Stimulated activated naive B cell treated with anti-CD40 and anti-IgM and Interleukin-4, amounts not matched to agents 10 μg/mL and 1 μg/mL and 100 μg/mL, for 72 hours (primary cell): ENCODE measurements at regions not wholly inside any gene's neighbourhood (a gene's known extent, or its start where the extent isn't known, plus 50 kb on each side); places are given as distances from the start of the nearest gene placed in this dataset.

Experiments used
- ATAC-seq, 2 donors: fragments of 150-1000 bp; cut with Tn5 transposase; replicated peaks; 2 replicates each; pipeline ENCODE4 v1.10.0; 2021; ENCODE audit warnings: moderate library complexity in 1 of 2
- DNase-seq: peaks from one replicate; pipeline ENCODE4 v3.0.0; 2021
- H3K27ac Mint-ChIP-seq: one replicate; pipeline ENCODE4 v1.8.0; 2022; ENCODE audit warnings: mild to moderate bottlenecking, mixed read lengths
- H3K27me3 Mint-ChIP-seq, 2 donors: one replicate each; pipeline ENCODE4 v1.8.0; 2022; ENCODE audit warnings: mixed read lengths in 2 of 2
- H3K36me3 Mint-ChIP-seq, 2 donors: one replicate each; pipeline ENCODE4 v1.8.0; 2022; ENCODE audit warnings: mixed read lengths in 2 of 2, mild to moderate bottlenecking in 1 of 2
- H3K4me1 Mint-ChIP-seq, 2 donors: one replicate each; pipeline ENCODE4 v1.8.0; 2022; ENCODE audit warnings: mixed read lengths in 2 of 2, mild to moderate bottlenecking in 1 of 2
- H3K4me3 Mint-ChIP-seq, 2 donors: one replicate each; pipeline ENCODE4 v1.8.0; 2022; ENCODE audit warnings: mild to moderate bottlenecking in 2 of 2, mixed read lengths in 2 of 2, moderate library complexity in 1 of 2
- H3K9me3 Mint-ChIP-seq, 2 donors: one replicate each; pipeline ENCODE4 v1.8.0; 2022; ENCODE audit warnings: mixed read lengths in 2 of 2, mild to moderate bottlenecking in 1 of 2

DNA sequence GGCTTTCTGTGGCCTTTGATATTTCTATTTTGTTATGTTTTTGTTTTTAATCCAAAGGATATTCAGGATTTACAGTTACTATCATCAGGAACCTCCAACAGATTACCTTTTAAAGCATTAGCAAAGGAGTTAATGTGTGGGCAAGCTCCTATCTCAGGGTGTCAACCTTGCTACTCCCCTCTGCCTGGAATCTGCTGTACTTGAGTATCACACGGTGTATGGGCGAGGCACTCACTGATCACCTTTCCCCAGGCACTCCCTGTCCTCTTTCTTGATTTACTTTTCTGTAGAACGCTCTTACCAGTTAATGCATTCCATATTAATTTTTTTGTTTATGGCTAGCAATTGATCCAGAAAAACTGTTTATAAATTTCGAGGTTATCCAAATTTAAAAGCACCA is 117.0 kb upstream of the GAS1 start:
- no peak for DNase-seq
- no peak overlapping the region for H3K27ac Mint-ChIP-seq
- H3K9me3 Mint-ChIP-seq = peaks cover 0 to 6% of the 10 kb centered on the region in 2 donors
- H3K36me3 Mint-ChIP-seq = no peaks in the 10 kb centered on the region
- peaks cover 0 to 6% of the 10 kb centered on the region in 2 donors for H3K27me3 Mint-ChIP-seq
- H3K4me1 Mint-ChIP-seq = no peaks in the 10 kb centered on the region
- H3K4me3 Mint-ChIP-seq = no peak overlapping the region
- ATAC-seq = no peak

DNA sequence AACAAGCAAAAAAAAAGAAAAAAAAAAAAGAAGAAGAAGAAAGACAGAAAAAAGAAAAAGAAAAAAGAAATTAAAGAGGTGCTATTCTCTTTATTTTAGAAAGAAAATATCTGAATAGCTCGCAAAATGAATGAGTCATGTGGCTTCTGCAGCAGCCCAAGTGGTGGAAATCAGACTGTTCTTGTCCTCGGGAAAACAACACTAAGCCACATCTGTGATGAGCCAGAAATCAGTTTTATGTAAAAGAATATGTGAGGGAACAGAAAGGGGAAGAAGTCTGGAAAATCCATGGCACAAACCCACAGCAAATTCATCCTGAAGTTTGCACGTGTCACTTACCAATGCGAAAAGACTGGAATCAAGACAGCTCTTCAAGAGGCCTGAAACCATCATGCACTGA is 118.7 kb upstream of the GAS1 start:
- ATAC-seq (no peak), DNase-seq (no peak)
- Mint-ChIP-seq H3K36me3 (no peaks in the 10 kb centered on the region), H3K4me1 (no peaks in the 10 kb centered on the region), H3K4me3 (no peak overlapping the region), H3K27ac (no peak overlapping the region), H3K9me3 (peaks cover 0 to 6% of the 10 kb centered on the region in 2 donors), H3K27me3 (peaks cover 0 to 6% of the 10 kb centered on the region in 2 donors)

DNA sequence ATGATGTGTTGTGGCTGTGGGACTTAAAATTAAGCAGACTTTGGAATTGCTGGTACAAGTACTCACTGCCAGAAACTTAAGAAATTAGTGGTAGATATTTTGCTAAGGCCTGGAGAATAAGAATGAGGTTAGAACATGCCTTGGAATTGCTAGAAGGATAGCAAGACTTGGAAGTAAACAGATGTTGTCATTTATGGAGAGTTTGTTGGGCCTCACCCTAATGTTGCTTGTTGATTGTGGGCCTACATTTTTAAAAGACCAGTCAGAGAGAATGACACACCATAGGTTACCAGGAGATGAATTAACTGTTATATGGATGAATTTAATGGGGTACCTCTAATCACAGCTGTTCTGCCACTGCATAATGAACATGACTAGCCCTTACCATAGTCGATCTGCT is 120.1 kb upstream of the GAS1 start:
- ATAC-seq (no peak), DNase-seq (no peak)
- Mint-ChIP-seq H3K36me3 (no peaks in the 10 kb centered on the region), H3K9me3 (peaks cover 0 to 4% of the 10 kb centered on the region in 2 donors), H3K4me3 (no peak overlapping the region), H3K4me1 (no peaks in the 10 kb centered on the region), H3K27ac (no peak overlapping the region), H3K27me3 (no peaks in the 10 kb centered on the region)

DNA sequence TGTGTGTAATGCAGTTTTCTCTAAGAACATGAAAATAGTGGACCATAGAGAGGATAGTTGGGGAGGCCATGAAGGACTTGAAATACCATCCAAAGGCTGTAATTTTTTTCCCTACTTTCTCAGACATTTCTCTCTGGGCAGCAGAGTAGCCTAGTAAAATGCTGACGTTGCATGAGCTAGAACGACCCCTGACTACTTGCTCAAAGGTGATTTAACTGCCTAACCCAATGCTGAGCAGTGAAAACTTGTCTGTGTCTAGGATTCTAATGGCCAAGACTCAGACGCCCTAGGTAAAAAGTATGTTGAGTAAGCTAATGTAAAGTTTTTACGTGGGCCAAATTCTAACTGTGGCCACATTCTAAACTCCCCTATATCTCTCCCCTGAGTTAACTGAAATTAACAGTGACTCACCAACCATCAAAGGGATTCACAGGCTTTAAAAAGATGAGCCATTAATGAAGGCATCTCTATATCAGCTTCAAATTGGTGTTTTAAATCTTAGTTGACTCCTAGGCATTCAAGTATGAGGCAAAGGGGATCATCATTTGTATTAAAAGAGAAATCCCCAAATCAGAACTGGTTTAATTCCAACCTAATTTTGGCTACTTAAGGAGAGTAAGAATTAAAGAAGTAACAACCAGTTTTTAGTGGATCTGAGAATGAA is 121.0 kb upstream of the GAS1 start:
- H3K4me1 Mint-ChIP-seq = no peaks in the 10 kb centered on the region

DNA sequence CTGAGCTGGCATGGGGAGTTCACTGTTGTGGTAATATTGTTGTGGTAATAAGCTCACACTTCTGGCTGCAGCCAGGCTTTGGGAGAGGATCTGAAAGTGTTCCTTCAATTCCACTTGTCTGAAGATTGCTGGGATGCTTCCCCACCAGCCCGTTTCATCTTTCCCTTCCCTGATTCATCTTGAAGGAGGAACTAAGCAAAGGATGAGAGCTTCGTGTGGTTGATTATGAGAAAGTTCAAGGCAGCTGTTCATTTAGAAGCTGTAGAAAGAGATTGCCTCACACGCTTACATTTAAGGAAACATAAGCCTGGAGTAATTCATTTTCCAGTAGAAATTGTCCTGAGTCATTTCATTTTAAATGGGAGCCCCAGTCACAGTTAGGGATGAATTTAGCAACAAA is 122.4 kb upstream of the GAS1 start:
- H3K27me3 Mint-ChIP-seq = no peaks in the 10 kb centered on the region
- H3K9me3 Mint-ChIP-seq = peaks cover 0 to 4% of the 10 kb centered on the region in 2 donors
- DNase-seq (no peak), ATAC-seq (no peak)
- H3K4me1 Mint-ChIP-seq = no peaks in the 10 kb centered on the region
- H3K36me3 Mint-ChIP-seq = no peaks in the 10 kb centered on the region
- no peak overlapping the region for H3K27ac Mint-ChIP-seq
- no peak overlapping the region for H3K4me3 Mint-ChIP-seq

More for the DNA sequence above, 121.0 kb upstream of the GAS1 start:
- H3K36me3 Mint-ChIP-seq = no peaks in the 10 kb centered on the region
- no peak overlapping the region for H3K4me3 Mint-ChIP-seq
- no peaks in the 10 kb centered on the region for H3K27me3 Mint-ChIP-seq
- peaks cover 0 to 4% of the 10 kb centered on the region in 2 donors for H3K9me3 Mint-ChIP-seq
- H3K27ac Mint-ChIP-seq = no peak overlapping the region
- ATAC-seq = no peak
- no peak for DNase-seq

DNA sequence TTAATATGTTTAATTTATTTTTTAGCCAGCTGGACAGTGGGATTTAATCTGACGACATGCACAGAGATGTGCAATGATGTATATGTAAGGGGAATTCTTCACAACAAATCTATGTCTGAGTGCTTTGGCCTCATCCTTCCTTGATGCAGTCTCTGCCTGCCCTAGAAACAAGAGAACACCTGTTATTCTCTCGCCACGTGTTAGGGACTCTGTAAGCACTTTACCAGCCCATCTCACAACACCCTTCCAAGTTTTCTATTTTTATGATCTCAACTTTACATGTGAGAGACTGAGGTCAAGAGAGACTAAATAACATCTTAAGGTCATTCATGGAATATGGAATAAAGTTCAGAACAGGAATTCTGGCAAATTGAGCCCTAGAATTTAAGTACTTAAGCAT is 123.0 kb upstream of the GAS1 start:
- Mint-ChIP-seq H3K27me3 (no peaks in the 10 kb centered on the region), H3K36me3 (no peaks in the 10 kb centered on the region), H3K27ac (no peak overlapping the region), H3K4me1 (no peaks in the 10 kb centered on the region), H3K9me3 (peaks cover 1 to 2% of the 10 kb centered on the region in 2 donors), H3K4me3 (no peak overlapping the region)
- DNase-seq = no peak
- ATAC-seq = no peak

DNA sequence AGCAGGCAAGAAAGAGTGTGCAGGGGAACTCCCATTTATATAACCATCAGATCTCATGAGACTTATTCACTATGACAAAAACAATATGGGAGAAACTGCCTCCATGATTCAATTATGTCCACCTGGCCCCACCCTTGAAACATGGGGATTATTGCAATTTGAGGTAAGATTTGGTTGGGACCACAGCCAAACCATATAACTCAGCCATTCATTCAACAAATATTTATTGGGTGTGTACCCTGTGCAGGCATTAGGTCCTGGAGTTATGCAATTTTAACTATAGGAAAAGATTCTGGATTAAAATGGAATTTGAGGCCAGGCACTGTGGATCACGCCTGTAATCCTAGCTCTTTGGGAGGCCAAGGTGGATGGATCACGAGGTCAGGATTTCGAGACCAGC is 124.2 kb upstream of the GAS1 start:
- Mint-ChIP-seq H3K27me3 (no peaks in the 10 kb centered on the region), H3K4me1 (no peaks in the 10 kb centered on the region), H3K36me3 (no peaks in the 10 kb centered on the region), H3K4me3 (no peak overlapping the region), H3K9me3 (peaks cover 3 to 4% of the 10 kb centered on the region in 2 donors), H3K27ac (no peak overlapping the region)
- DNase-seq (no peak), ATAC-seq (no peak)

DNA sequence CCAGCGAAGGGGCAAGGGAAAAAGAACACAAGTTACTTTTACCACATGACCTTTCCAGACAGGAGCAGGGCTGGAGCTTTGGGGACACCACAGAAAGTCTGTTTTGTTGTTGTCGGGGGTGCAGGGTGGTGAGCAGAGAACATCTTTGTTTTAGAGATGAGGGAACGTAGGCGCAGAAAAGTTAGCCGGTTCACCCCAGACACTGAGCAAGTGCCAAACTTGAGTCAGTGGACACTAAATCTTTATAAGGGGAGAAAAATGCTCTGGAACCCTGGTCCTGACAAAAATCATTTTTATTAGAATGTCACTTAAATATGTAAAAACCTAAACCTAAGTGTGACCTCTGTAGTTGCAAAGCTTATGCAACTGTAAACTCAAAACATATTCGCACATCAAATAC is 126.4 kb upstream of the GAS1 start:
- Mint-ChIP-seq H3K9me3 (peaks cover 2 to 5% of the 10 kb centered on the region in 2 donors), H3K36me3 (no peaks in the 10 kb centered on the region), H3K4me1 (no peaks in the 10 kb centered on the region), H3K4me3 (no peak overlapping the region), H3K27me3 (no peaks in the 10 kb centered on the region), H3K27ac (no peak overlapping the region)
- ATAC-seq (no peak), DNase-seq (no peak)

DNA sequence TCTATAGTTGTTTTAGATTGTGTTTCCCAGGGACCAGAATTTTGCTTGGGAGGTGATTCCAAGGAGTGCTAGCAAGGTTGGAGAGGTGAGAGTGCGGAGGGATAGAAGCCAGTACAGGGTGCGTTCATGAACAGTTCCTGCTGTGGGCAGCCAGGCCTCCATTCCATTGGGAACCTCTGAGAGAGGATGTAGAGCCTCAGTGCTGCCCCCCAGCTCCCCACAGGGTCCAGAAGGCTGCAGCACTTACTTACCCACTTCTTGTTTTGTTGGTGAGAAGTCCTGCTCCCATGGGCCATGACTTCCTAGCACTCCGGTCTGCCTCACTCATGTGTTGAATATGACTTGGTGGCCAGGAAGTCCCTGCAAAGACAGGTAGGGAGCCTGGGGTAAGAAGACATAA is 128.2 kb upstream of the GAS1 start:
- ATAC-seq = no peak
- H3K9me3 Mint-ChIP-seq = peaks cover 8% of the 10 kb centered on the region in 2 donors
- no peaks in the 10 kb centered on the region for H3K36me3 Mint-ChIP-seq
- no peak overlapping the region for H3K4me3 Mint-ChIP-seq
- no peaks in the 10 kb centered on the region for H3K4me1 Mint-ChIP-seq
- DNase-seq = no peak
- H3K27ac Mint-ChIP-seq = no peak overlapping the region
- H3K27me3 Mint-ChIP-seq = no peaks in the 10 kb centered on the region

DNA sequence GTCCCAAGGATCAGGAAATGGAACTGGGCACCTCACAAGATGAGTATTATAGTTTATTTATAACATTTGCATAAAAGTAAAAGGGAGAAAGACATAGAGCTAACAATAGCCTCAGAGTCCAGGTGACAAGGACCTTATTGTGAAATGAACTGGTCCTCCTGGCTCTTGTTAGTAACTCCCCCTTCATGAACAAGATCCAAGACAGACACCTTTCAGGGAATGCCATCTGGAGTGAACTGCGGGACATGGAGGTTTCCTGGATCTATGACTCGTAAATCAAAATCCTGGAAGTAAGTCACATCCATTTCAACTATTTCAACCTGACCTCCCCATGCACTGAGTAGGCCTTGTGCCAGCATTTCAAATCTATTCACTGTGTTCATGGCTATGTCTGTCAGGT is 129.5 kb upstream of the GAS1 start:
- Mint-ChIP-seq H3K9me3 (peaks cover 8% of the 10 kb centered on the region in 2 donors), H3K27me3 (no peaks in the 10 kb centered on the region), H3K4me3 (no peak overlapping the region), H3K4me1 (no peaks in the 10 kb centered on the region), H3K27ac (no peak overlapping the region), H3K36me3 (no peaks in the 10 kb centered on the region)
- ATAC-seq (no peak), DNase-seq (no peak)

DNA sequence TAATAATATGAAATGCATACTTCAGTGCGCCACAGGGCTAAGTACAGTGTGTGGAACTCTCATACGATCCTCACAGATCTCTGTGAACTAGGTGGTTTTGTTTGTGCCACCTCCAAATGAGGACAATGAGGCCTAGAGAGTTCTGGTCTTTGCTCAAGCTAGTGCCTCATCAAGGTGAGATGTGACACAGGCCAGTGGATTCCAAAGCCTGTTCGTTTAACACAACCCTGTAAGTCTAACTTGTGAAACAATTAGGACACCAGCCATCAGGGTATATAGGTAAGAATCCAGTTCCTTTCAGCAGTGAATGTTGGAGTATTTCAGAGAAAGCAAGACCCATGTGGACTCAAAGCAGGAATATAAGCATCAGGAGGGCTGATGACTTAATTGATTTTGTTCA is 130.7 kb upstream of the GAS1 start:
- Mint-ChIP-seq H3K27me3 (no peaks in the 10 kb centered on the region), H3K4me1 (no peaks in the 10 kb centered on the region), H3K4me3 (no peak overlapping the region), H3K9me3 (peaks cover 8% of the 10 kb centered on the region in 2 donors), H3K36me3 (no peaks in the 10 kb centered on the region), H3K27ac (no peak overlapping the region)
- ATAC-seq = no peak
- no peak for DNase-seq

DNA sequence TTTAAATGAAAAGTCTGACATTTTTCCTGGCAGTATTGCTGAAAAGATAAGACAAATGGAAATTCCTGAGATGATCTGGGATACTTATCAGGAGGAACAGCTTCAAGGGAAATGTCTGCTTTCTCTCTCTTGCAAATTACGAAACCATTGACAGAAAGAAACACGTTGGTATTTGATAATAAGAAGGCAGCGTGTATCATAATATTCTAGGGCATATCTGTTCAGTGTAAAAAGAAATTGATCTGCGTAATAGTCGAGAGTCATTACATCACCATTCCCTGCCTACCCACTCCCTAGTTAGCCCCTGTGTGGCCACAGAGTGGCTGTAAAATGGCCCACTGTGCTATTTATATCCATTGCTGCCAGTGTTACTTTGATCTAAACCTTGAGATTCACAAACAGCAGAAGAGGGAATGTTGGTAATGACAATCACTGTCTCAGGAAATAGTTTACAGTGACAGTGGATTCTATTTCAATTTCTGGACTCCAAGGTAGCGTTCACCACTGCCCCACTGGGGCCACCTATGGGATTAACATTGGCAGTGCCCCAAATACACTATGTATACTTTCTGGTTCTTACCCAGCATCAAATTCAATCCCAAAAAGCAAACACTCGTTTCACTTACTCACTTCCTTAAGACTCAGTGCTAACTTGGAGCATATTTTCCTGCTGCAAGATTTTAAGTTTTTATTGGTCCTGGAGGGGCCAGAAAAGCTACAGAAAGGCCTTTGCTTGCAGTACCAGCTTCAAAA is 133.4 kb upstream of the GAS1 start:
- no peak overlapping the region for H3K4me3 Mint-ChIP-seq
- no peak overlapping the region for H3K27ac Mint-ChIP-seq
- no peaks in the 10 kb centered on the region for H3K4me1 Mint-ChIP-seq
- peaks cover 4 to 7% of the 10 kb centered on the region in 2 donors for H3K9me3 Mint-ChIP-seq
- no peaks in the 10 kb centered on the region for H3K36me3 Mint-ChIP-seq
- DNase-seq = no peak
- H3K27me3 Mint-ChIP-seq = no peaks in the 10 kb centered on the region
- no peak for ATAC-seq

DNA sequence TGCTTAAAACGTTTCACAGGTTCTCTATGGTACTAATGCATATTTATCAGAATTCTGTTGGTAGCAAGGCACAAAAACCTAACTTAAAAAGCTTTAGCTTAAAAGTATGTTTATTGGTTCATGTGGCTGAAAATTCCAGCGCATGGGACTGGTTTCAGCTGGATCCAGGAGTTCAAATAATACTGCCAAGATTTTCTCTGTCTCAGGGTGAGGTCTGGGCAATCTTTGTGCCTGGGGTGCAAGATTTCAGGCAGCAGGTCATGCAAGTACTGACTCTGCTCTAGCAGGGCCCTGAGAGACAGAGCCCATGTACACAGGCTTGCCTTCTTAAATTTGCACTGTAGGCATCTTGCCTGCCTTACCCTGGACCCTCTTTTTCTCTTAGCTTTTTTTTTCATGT is 134.2 kb upstream of the GAS1 start:
- H3K9me3 Mint-ChIP-seq = peaks cover 4 to 7% of the 10 kb centered on the region in 2 donors
- DNase-seq (no peak), ATAC-seq (no peak)
- H3K36me3 Mint-ChIP-seq = no peaks in the 10 kb centered on the region
- no peak overlapping the region for H3K27ac Mint-ChIP-seq
- H3K4me3 Mint-ChIP-seq = no peak overlapping the region
- no peaks in the 10 kb centered on the region for H3K27me3 Mint-ChIP-seq
- H3K4me1 Mint-ChIP-seq = no peaks in the 10 kb centered on the region

DNA sequence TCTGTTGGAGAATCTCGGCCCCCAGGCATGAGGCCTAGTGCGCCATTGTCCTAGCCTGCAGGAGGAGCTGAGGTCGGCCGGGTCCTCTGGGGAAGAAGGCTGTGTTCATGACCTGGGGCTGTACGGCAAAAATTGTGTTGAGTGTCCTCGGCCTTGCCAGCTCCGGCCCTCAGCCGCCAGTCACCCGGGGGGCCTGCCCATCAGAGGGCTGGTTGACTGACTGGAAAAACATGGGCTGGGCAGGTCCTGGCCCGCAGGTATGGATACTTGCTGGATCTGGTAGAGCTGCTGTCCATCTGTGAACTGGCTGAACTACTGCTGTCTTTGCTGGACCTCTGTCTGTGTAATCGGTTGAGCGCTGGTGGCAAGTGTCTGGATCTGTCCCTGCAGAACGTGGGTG is 136.7 kb upstream of the GAS1 start:
- Mint-ChIP-seq H3K9me3 (peaks cover under 1 to 4% of the 10 kb centered on the region in 2 donors), H3K36me3 (no peaks in the 10 kb centered on the region), H3K4me3 (no peak overlapping the region), H3K27me3 (no peaks in the 10 kb centered on the region), H3K4me1 (no peaks in the 10 kb centered on the region), H3K27ac (no peak overlapping the region)
- ATAC-seq (no peak), DNase-seq (no peak)

DNA sequence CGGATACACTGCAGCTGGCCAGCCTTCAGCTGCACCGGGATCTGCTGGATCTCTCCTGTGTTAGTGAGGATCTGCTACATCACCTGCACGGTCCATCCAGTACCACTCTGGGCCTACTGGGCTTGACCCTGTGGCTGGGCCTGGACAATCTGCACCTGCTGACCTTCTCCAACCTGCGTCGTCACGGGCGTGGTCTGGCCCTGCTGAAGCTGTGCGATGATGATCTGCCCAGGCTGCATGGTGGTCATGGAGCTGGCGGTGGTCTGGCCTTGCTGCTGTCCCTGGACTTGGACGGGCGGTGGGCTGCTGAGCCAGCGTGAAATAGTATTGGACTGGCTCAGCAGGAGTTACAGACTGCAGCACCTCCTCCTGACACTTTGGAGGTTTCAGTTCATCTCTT is 137.1 kb upstream of the GAS1 start:
- no peaks in the 10 kb centered on the region for H3K4me1 Mint-ChIP-seq
- no peak overlapping the region for H3K4me3 Mint-ChIP-seq
- H3K9me3 Mint-ChIP-seq = peaks cover 0 to 2% of the 10 kb centered on the region in 2 donors
- no peaks in the 10 kb centered on the region for H3K27me3 Mint-ChIP-seq
- H3K27ac Mint-ChIP-seq = no peak overlapping the region
- H3K36me3 Mint-ChIP-seq = no peaks in the 10 kb centered on the region
- DNase-seq (no peak), ATAC-seq (no peak)
